ENCODE measurements at regions not wholly inside any gene's neighbourhood (a gene's known extent, or its start where the extent isn't known, plus 50 kb on each side); places are given as distances from the start of the nearest gene placed in this dataset.

GRCh38 chr13:85519363-85519762 lies 279.9 kb downstream of the SLITRK6 start:
- whole genome bisulfite sequencing (ENCODE audit: insufficient coverage) = no CpG with 5 or more reads among the region's 1 CpG
- Histone ChIP-seq H3K4me3 (ENCODE audit: low read depth, low read length) (no peak overlapping the region), H3K27ac (ENCODE audit: low read depth, low read length) (no peak overlapping the region), H3K27me3 (ENCODE audit: control insufficient read depth, insufficient read depth, low read length) (no peaks in the 10 kb centered on the region), H3K4me1 (ENCODE audit: control insufficient read depth, insufficient read depth, low read length) (no peaks in the 10 kb centered on the region), H3K36me3 (ENCODE audit: control insufficient read depth, insufficient read depth, low read length) (no peaks in the 10 kb centered on the region), H3K9me3 (ENCODE audit: control insufficient read depth, insufficient read depth, low read length) (no peaks in the 10 kb centered on the region)
- no peak for DNase-seq (ENCODE audit: low read depth in 4 of 6, low spot score in 6 of 6)

- 75% methylated on average over 4 of the region's 7 CpGs for WGBS (ENCODE audit: insufficient coverage)
- H3K4me1 ChIP-seq (ENCODE audit: control insufficient read depth, insufficient read depth, low read length) = no peaks in the 10 kb centered on the region
- no peak overlapping the region for H3K27ac ChIP-seq (ENCODE audit: low read depth, low read length)
- H3K9me3 ChIP-seq (ENCODE audit: control insufficient read depth, insufficient read depth, low read length) = no peaks in the 10 kb centered on the region
- no peaks in the 10 kb centered on the region for H3K27me3 ChIP-seq (ENCODE audit: control insufficient read depth, insufficient read depth, low read length)
- DNase-seq (ENCODE audit: low read depth in 4 of 6, low spot score in 6 of 6) = no peak
- H3K4me3 ChIP-seq (ENCODE audit: low read depth, low read length) = no peak overlapping the region
- no peaks in the 10 kb centered on the region for H3K36me3 ChIP-seq (ENCODE audit: control insufficient read depth, insufficient read depth, low read length)
These were observed 286.8 kb downstream of the SLITRK6 start for GRCh38 chr13:85512421-85512820.

GRCh38 chr13:85509512-85509911 lies 289.7 kb downstream of the SLITRK6 start:
- Histone ChIP-seq H3K27ac (ENCODE audit: low read depth, low read length) (no peak overlapping the region), H3K27me3 (ENCODE audit: control insufficient read depth, insufficient read depth, low read length) (no peaks in the 10 kb centered on the region), H3K4me1 (ENCODE audit: control insufficient read depth, insufficient read depth, low read length) (no peaks in the 10 kb centered on the region), H3K4me3 (ENCODE audit: low read depth, low read length) (no peak overlapping the region), H3K9me3 (ENCODE audit: control insufficient read depth, insufficient read depth, low read length) (no peaks in the 10 kb centered on the region), H3K36me3 (ENCODE audit: control insufficient read depth, insufficient read depth, low read length) (no peaks in the 10 kb centered on the region)
- no CpG with 5 or more reads among the region's 4 CpGs for WGBS (ENCODE audit: insufficient coverage)
- DNase-seq (ENCODE audit: low read depth in 4 of 6, low spot score in 6 of 6) = no peak

GRCh38 chr13:85508683-85509329 lies 290.4 kb downstream of the SLITRK6 start:
- Histone ChIP-seq H3K9me3 (ENCODE audit: control insufficient read depth, insufficient read depth, low read length) (no peaks in the 10 kb centered on the region), H3K4me3 (ENCODE audit: low read depth, low read length) (no peak overlapping the region), H3K27me3 (ENCODE audit: control insufficient read depth, insufficient read depth, low read length) (no peaks in the 10 kb centered on the region), H3K36me3 (ENCODE audit: control insufficient read depth, insufficient read depth, low read length) (no peaks in the 10 kb centered on the region), H3K4me1 (ENCODE audit: control insufficient read depth, insufficient read depth, low read length) (no peaks in the 10 kb centered on the region), H3K27ac (ENCODE audit: low read depth, low read length) (no peak overlapping the region)
- WGBS (ENCODE audit: insufficient coverage) = 96% methylated on average over 10 of the region's 12 CpGs
- no peak for DNase-seq (ENCODE audit: low read depth in 4 of 6, low spot score in 6 of 6)

GRCh38 chr13:85503797-85504196 lies 295.4 kb downstream of the SLITRK6 start:
- Histone ChIP-seq H3K27ac (ENCODE audit: low read depth, low read length) (no peak overlapping the region), H3K27me3 (ENCODE audit: control insufficient read depth, insufficient read depth, low read length) (no peaks in the 10 kb centered on the region), H3K9me3 (ENCODE audit: control insufficient read depth, insufficient read depth, low read length) (no peaks in the 10 kb centered on the region), H3K36me3 (ENCODE audit: control insufficient read depth, insufficient read depth, low read length) (no peaks in the 10 kb centered on the region), H3K4me3 (ENCODE audit: low read depth, low read length) (no peak overlapping the region), H3K4me1 (ENCODE audit: control insufficient read depth, insufficient read depth, low read length) (no peaks in the 10 kb centered on the region)
- no peak for DNase-seq (ENCODE audit: low read depth in 4 of 6, low spot score in 6 of 6)
- no CpG with 5 or more reads among the region's 2 CpGs for WGBS (ENCODE audit: insufficient coverage)

GRCh38 chr13:85501616-85502015 lies 297.6 kb downstream of the SLITRK6 start:
- H3K4me1 ChIP-seq (ENCODE audit: control insufficient read depth, insufficient read depth, low read length) = no peaks in the 10 kb centered on the region
- H3K36me3 ChIP-seq (ENCODE audit: control insufficient read depth, insufficient read depth, low read length) = no peaks in the 10 kb centered on the region
- no peak overlapping the region for H3K27ac ChIP-seq (ENCODE audit: low read depth, low read length)
- no peaks in the 10 kb centered on the region for H3K27me3 ChIP-seq (ENCODE audit: control insufficient read depth, insufficient read depth, low read length)
- DNase-seq (ENCODE audit: low read depth in 4 of 6, low spot score in 6 of 6) = no peak
- H3K9me3 ChIP-seq (ENCODE audit: control insufficient read depth, insufficient read depth, low read length) = no peaks in the 10 kb centered on the region
- H3K4me3 ChIP-seq (ENCODE audit: low read depth, low read length) = no peak overlapping the region

- no peaks in the 10 kb centered on the region for H3K36me3 ChIP-seq (ENCODE audit: control insufficient read depth, insufficient read depth, low read length)
- no CpG with 5 or more reads among the region's 3 CpGs for WGBS (ENCODE audit: insufficient coverage)
- H3K27ac ChIP-seq (ENCODE audit: low read depth, low read length) = no peak overlapping the region
- H3K27me3 ChIP-seq (ENCODE audit: control insufficient read depth, insufficient read depth, low read length) = no peaks in the 10 kb centered on the region
- H3K4me3 ChIP-seq (ENCODE audit: low read depth, low read length) = no peak overlapping the region
- no peaks in the 10 kb centered on the region for H3K4me1 ChIP-seq (ENCODE audit: control insufficient read depth, insufficient read depth, low read length)
- peak in 1 of 6 donors; percentile 65 for DNase-seq (ENCODE audit: low read depth in 4 of 6, low spot score in 6 of 6)
- H3K9me3 ChIP-seq (ENCODE audit: control insufficient read depth, insufficient read depth, low read length) = no peaks in the 10 kb centered on the region
These were observed 298.4 kb downstream of the SLITRK6 start for GRCh38 chr13:85500696-85501256.

GRCh38 chr13:85498774-85499173 lies 300.4 kb downstream of the SLITRK6 start:
- Histone ChIP-seq H3K36me3 (ENCODE audit: control insufficient read depth, insufficient read depth, low read length) (no peaks in the 10 kb centered on the region), H3K9me3 (ENCODE audit: control insufficient read depth, insufficient read depth, low read length) (no peaks in the 10 kb centered on the region), H3K4me1 (ENCODE audit: control insufficient read depth, insufficient read depth, low read length) (no peaks in the 10 kb centered on the region), H3K4me3 (ENCODE audit: low read depth, low read length) (no peak overlapping the region), H3K27ac (ENCODE audit: low read depth, low read length) (no peak overlapping the region), H3K27me3 (ENCODE audit: control insufficient read depth, insufficient read depth, low read length) (no peaks in the 10 kb centered on the region)
- WGBS (ENCODE audit: insufficient coverage) = 97% methylated on average over 5 of the region's 6 CpGs
- DNase-seq (ENCODE audit: low read depth in 4 of 6, low spot score in 6 of 6) = no peak

- no CpG with 5 or more reads among the region's 2 CpGs for WGBS (ENCODE audit: insufficient coverage)
- H3K27ac ChIP-seq (ENCODE audit: low read depth, low read length) = no peak overlapping the region
- no peaks in the 10 kb centered on the region for H3K4me1 ChIP-seq (ENCODE audit: control insufficient read depth, insufficient read depth, low read length)
- no peaks in the 10 kb centered on the region for H3K27me3 ChIP-seq (ENCODE audit: control insufficient read depth, insufficient read depth, low read length)
- DNase-seq (ENCODE audit: low read depth in 4 of 6, low spot score in 6 of 6) = no peak
- no peaks in the 10 kb centered on the region for H3K36me3 ChIP-seq (ENCODE audit: control insufficient read depth, insufficient read depth, low read length)
- H3K4me3 ChIP-seq (ENCODE audit: low read depth, low read length) = no peak overlapping the region
- H3K9me3 ChIP-seq (ENCODE audit: control insufficient read depth, insufficient read depth, low read length) = no peaks in the 10 kb centered on the region
These were observed 301.6 kb downstream of the SLITRK6 start for GRCh38 chr13:85497652-85498051.

GRCh38 chr13:85492283-85492682 lies 306.9 kb downstream of the SLITRK6 start:
- H3K4me3 ChIP-seq (ENCODE audit: low read depth, low read length) = no peak overlapping the region
- 80% methylated on average over 1 of the region's 4 CpGs for WGBS (ENCODE audit: insufficient coverage)
- H3K36me3 ChIP-seq (ENCODE audit: control insufficient read depth, insufficient read depth, low read length) = no peaks in the 10 kb centered on the region
- H3K27me3 ChIP-seq (ENCODE audit: control insufficient read depth, insufficient read depth, low read length) = no peaks in the 10 kb centered on the region
- H3K27ac ChIP-seq (ENCODE audit: low read depth, low read length) = no peak overlapping the region
- no peaks in the 10 kb centered on the region for H3K4me1 ChIP-seq (ENCODE audit: control insufficient read depth, insufficient read depth, low read length)
- no peaks in the 10 kb centered on the region for H3K9me3 ChIP-seq (ENCODE audit: control insufficient read depth, insufficient read depth, low read length)
- no peak for DNase-seq (ENCODE audit: low read depth in 4 of 6, low spot score in 6 of 6)

All from spinal cord (tissue), 9 donors.